Heart left ventricle (tissue), 13 donors: ENCODE measurements at regions not wholly inside any gene's neighbourhood (a gene's known extent, or its start where the extent isn't known, plus 50 kb on each side); places are given as distances from the start of the nearest gene placed in this dataset.

Experiments
- CTCF ChIP-seq, 12 donors: fragments of 200-600 bp; sonication (generic) in 4 of 12; IDR thresholded peaks; one replicate each; pipeline versions ENCODE4 v1.5.0 to v1.8.0; 2018 to 2022; ENCODE audit warnings: antibody characterized with exemption in 12 of 12, mild to moderate bottlenecking in 5 of 12
- POLR2A ChIP-seq, 2 donors: fragments of 450-650 bp; IDR thresholded peaks; one replicate each; pipeline ENCODE4 v1.6.1; 2017; ENCODE audit warnings: antibody characterized with exemption in 2 of 2, mild to moderate bottlenecking in 2 of 2, moderate library complexity in 2 of 2
- donor health status: ischemic (EF 13 %, LVEDD 7.1; RV severe dilation, severe dysfunction).
- donor health status: DM: no; HTN: yes; CAD: no.
- donor health status: DM: no; HTN: no; CAD: no.
- donor health status: ischemic (EF 25% LVEDD 6.9; RV normal size, moderate dysfunction).
- donor health status: ischemic (EF 25% LVEDD 5.7; RV mildly dilated, moderate dysfunction).
- donor health status: ischemic (EF 35%, LVEDD 5.7; RV mildly dilated, moderate dysfunction).
- donor health status: nonischemic (EF 11% LVEDD 7.7; RV severe dilation, severe dysfunction).
- donor health status: DM: yes; HTN: yes; CAD: no.
- donor health status: PGD.
- donor health status: ischemic (EF 29% LVEDD 5.4; RV normal size, mild dysfunction).
- donor health status: nonischemic (EF 23%, LVEDD 6.1; RV moderate dilation, normal function).

- TF ChIP-seq CTCF (IDR thresholded peaks at IDR 0.05) (no peak), POLR2A (IDR thresholded peaks at IDR 0.05) (no peak)
Measured at GRCh38 chr18:46373791-46374190, 269.6 kb downstream of the HAUS1 start.
